ENCODE measurements at regions not wholly inside any gene's neighbourhood (a gene's known extent, or its start where the extent isn't known, plus 50 kb on each side); places are given as distances from the start of the nearest gene placed in this dataset.

GRCh38 chr5:97627272-97627671 is 444.2 kb upstream of the RIOK2 start:
- no peak for TF ChIP-seq RBAK (tag by site-specific recombination; IDR thresholded peaks at IDR 0.05)
- TF ChIP-seq GLIS2 (tag by site-specific recombination; IDR thresholded peaks at IDR 0.05) = no peak
- no peak for TF ChIP-seq ZNF16 (tag by site-specific recombination; IDR thresholded peaks at IDR 0.05; ENCODE audit: low read depth)
- no peak for TF ChIP-seq ZFP37 (tag by site-specific recombination; IDR thresholded peaks at IDR 0.05)
- TF ChIP-seq ZNF677 (tag by site-specific recombination; IDR thresholded peaks at IDR 0.05) = no peak
- TF ChIP-seq ZNF23 (tag by site-specific recombination; IDR thresholded peaks at IDR 0.05; ENCODE audit: borderline replicate concordance) = no peak
- TF ChIP-seq ZBTB26 (tag by site-specific recombination; optimal IDR thresholded peaks at IDR 0.05) = no peak
- TF ChIP-seq ZXDB (tag by site-specific recombination; IDR thresholded peaks at IDR 0.05) = no peak
- no peak for TF ChIP-seq ZNF704 (tag by site-specific recombination; IDR thresholded peaks at IDR 0.05)
- TF ChIP-seq ZNF777 (tag by site-specific recombination; IDR thresholded peaks at IDR 0.05; ENCODE audit: borderline replicate concordance) = no peak
- TF ChIP-seq PRDM2 (tag by site-specific recombination; IDR thresholded peaks at IDR 0.05; ENCODE audit: borderline replicate concordance) = no peak
- TF ChIP-seq ZNF76 (tag by site-specific recombination; IDR thresholded peaks at IDR 0.05; ENCODE audit: borderline replicate concordance, low read depth) = no peak
- no peak for TF ChIP-seq ZNF560 (tag by site-specific recombination; IDR thresholded peaks at IDR 0.05; ENCODE audit: borderline replicate concordance)
- no peak for TF ChIP-seq HIC1 (tag by site-specific recombination; IDR thresholded peaks at IDR 0.05)
- ChIA-PET POLR2A (no interaction called here), CTCF (interaction anchor here (0.7 kb wide), 2 partner anchors 29 to 464 kb away, joined by 3 read pairs; no protein-coding TSS in a partner anchor)
- Histone ChIP-seq H3K27ac (ENCODE audit: extremely low read depth, low read depth, low read length) (no peak overlapping the region), H3K36me3 (ENCODE audit: control insufficient read depth in 2 of 2, insufficient read depth in 1 of 2, low read length in 2 of 2) (no peaks in the 10 kb centered on the region), H3K4me3 (ENCODE audit: low read depth, low read length) (no peak overlapping the region), H3K4me1 (ENCODE audit: control insufficient read depth, insufficient read depth, low read length) (no peaks in the 10 kb centered on the region), H3K9me3 (ENCODE audit: control insufficient read depth, insufficient read depth, low read depth, low read length) (no peaks in the 10 kb centered on the region)

- POLR2A ChIA-PET = no interaction called here
- Histone ChIP-seq H3K4me3 (ENCODE audit: low read depth, low read length) (no peak overlapping the region), H3K36me3 (ENCODE audit: control insufficient read depth in 2 of 2, insufficient read depth in 1 of 2, low read length in 2 of 2) (no peaks in the 10 kb centered on the region), H3K9me3 (ENCODE audit: control insufficient read depth, insufficient read depth, low read depth, low read length) (no peaks in the 10 kb centered on the region), H3K4me1 (ENCODE audit: control insufficient read depth, insufficient read depth, low read length) (no peaks in the 10 kb centered on the region), H3K27ac (ENCODE audit: extremely low read depth, low read depth, low read length) (no peak overlapping the region)
- CTCF ChIA-PET = interaction anchor here (0.7 to 0.9 kb wide), 3 partner anchors 29 to 1099 kb away, joined by 3 to 4 read pairs (median 4); no protein-coding TSS in a partner anchor
- no peak for TF ChIP-seq ZNF623 (tag by site-specific recombination; IDR thresholded peaks at IDR 0.05)
- TF ChIP-seq ZNF692 (tag by site-specific recombination; IDR thresholded peaks at IDR 0.05) = no peak
- TF ChIP-seq ZNF350 (tag by site-specific recombination; IDR thresholded peaks at IDR 0.05) = no peak
- TF ChIP-seq ZNF513 (tag by site-specific recombination; IDR thresholded peaks at IDR 0.05) = no peak
- no peak for TF ChIP-seq ZBTB8A (tag by site-specific recombination; IDR thresholded peaks at IDR 0.05)
- TF ChIP-seq ZNF404 (tag by site-specific recombination; IDR thresholded peaks at IDR 0.05) = no peak
- no peak for TF ChIP-seq ZNF747 (tag by site-specific recombination; IDR thresholded peaks at IDR 0.05)
- no peak for TF ChIP-seq GLIS1 (tag by site-specific recombination; IDR thresholded peaks at IDR 0.05)
- no peak for TF ChIP-seq ZNF112 (tag by site-specific recombination; IDR thresholded peaks at IDR 0.05)
Measured at GRCh38 chr5:97628031-97628430, 445.0 kb upstream of the RIOK2 start.
